SU-DHL-6 (cell line): ENCODE measurements at regions not wholly inside any gene's neighbourhood (a gene's known extent, or its start where the extent isn't known, plus 50 kb on each side); places are given as distances from the start of the nearest gene placed in this dataset.

Source experiments
- H2AFZ ChIP-seq: fragments of 200-600 bp; sonication (generic); 2 replicates; pipeline ENCODE4 v1.6.1; 2014; ENCODE audit warnings: low read depth, mild to moderate bottlenecking, moderate library complexity, mixed read lengths, antibody characterized with exemption, low read length; ENCODE audit not compliant: severe bottlenecking
- H3F3A ChIP-seq: fragments of 200-600 bp; shearing (Covaris generic); 2 replicates; pipeline ENCODE4 v1.6.0; 2016; ENCODE audit warnings: antibody characterized with exemption, mild to moderate bottlenecking; ENCODE audit not compliant: insufficient read depth
- H3K27ac ChIP-seq: fragments of 200-600 bp; sonication (generic); 2 replicates; pipeline ENCODE4 v1.5.1; 2016; ENCODE audit warnings: low read depth, mild to moderate bottlenecking, low read length, moderate library complexity, mixed read lengths
- H3K27me3 ChIP-seq: fragments of 200-600 bp; sonication (generic), shearing (Covaris generic); 2 replicates; pipeline ENCODE4 v1.6.0; 2014; ENCODE audit warnings: mild to moderate bottlenecking, low read length
- H3K36me3 ChIP-seq: fragments of 200-600 bp; sonication (generic); 2 replicates; pipeline ENCODE4 v1.6.1; 2014; ENCODE audit warnings: mild to moderate bottlenecking, low read length, mixed read lengths
- H3K4me2 ChIP-seq: fragments of 300-600, 200-600 bp; shearing (Covaris generic), sonication (generic); 2 replicates; pipeline ENCODE4 v1.6.0; 2014; ENCODE audit warnings: low read length, low read depth, mild to moderate bottlenecking; ENCODE audit not compliant: poor library complexity, severe bottlenecking
- H3K4me3 ChIP-seq: fragments of 200-600 bp; sonication (generic); 2 replicates; pipeline ENCODE4 v1.5.1; 2014; ENCODE audit warnings: antibody characterized with exemption, low read length, mild to moderate bottlenecking, mixed read lengths; ENCODE audit not compliant: insufficient read depth, poor library complexity, severe bottlenecking
- H3K79me2 ChIP-seq: fragments of 200-600 bp; sonication (generic); 2 replicates; pipeline ENCODE4 v1.6.1; 2014; ENCODE audit warnings: mild to moderate bottlenecking, low read length, moderate library complexity; ENCODE audit not compliant: insufficient read depth
- H3K9ac ChIP-seq: fragments of 200-600 bp; sonication (generic); 2 replicates; pipeline ENCODE4 v1.7.0; 2014; ENCODE audit warnings: mild to moderate bottlenecking, low read length
- H3K9me2 ChIP-seq: fragments of 200-600 bp; sonication (generic); replicated peaks from 2 replicates; pipeline ENCODE4 v1.6.1; 2014; ENCODE audit warnings: low read length; ENCODE audit not compliant: insufficient read depth
- H3K9me3 ChIP-seq: fragments of 200-600 bp; sonication (generic); 2 replicates; pipeline ENCODE4 v1.6.1; 2014; ENCODE audit warnings: low read length, mixed read lengths; ENCODE audit not compliant: insufficient read depth
- H4K20me1 ChIP-seq: fragments of 200-600 bp; sonication (generic); 2 replicates; pipeline ENCODE4 v1.6.1; 2014; ENCODE audit warnings: low read depth, mild to moderate bottlenecking, antibody characterized with exemption, low read length, moderate library complexity, mixed read lengths
- EZH2phosphoT487 ChIP-seq: fragments of 200-600 bp; sonication (generic), shearing (Covaris generic); conservative IDR thresholded peaks from 2 replicates; pipeline ENCODE4 v1.6.1; 2018; ENCODE audit warnings: mild to moderate bottlenecking, antibody characterized with exemption, low read length, moderate library complexity, mixed read lengths
- TF ChIP-seq, protein P1 (sequence below): fragments of 200-600 bp; sonication (generic); IDR thresholded peaks from one replicate; pipeline ENCODE4 v1.5.1; 2017; ENCODE audit warnings: antibody characterized with exemption, mild to moderate bottlenecking, low read length, moderate library complexity; ENCODE audit not compliant: insufficient read depth, poor library complexity, severe bottlenecking

DNA sequence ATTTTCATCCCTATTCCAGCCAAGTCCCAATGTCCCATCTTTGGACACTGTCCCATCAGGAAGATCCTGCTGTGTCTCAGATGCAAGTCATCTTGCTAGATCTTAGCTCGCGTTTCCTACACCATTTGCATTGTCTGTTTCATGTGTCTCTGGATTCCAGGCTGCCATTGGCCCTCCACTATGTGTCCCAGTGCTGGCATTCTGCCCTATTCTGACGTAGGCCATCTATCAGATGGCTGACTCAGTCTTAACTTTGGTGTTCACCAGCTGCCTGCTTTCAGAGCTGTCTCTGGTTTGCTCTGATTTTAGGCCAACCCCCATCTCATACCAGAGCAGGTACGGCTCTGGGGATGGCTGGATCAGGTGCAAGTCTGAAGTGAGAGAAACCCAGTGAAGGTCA, 300.9 kb upstream of the ASIC2 start:
- Histone ChIP-seq H2AFZ (no peak overlapping the region), H3K4me3 (no peak overlapping the region), H3K9me2 (no peaks in the 10 kb centered on the region), H3K79me2 (no peaks in the 10 kb centered on the region), H3K36me3 (no peaks in the 10 kb centered on the region), H3F3A (no peaks in the 10 kb centered on the region), H4K20me1 (no peaks in the 10 kb centered on the region), H3K27me3 (no peaks in the 10 kb centered on the region), H3K27ac (no peak overlapping the region), H3K9me3 (no peaks in the 10 kb centered on the region), H3K4me2 (no peak overlapping the region), H3K9ac (no peak overlapping the region)
- TF ChIP-seq, protein P1, sequence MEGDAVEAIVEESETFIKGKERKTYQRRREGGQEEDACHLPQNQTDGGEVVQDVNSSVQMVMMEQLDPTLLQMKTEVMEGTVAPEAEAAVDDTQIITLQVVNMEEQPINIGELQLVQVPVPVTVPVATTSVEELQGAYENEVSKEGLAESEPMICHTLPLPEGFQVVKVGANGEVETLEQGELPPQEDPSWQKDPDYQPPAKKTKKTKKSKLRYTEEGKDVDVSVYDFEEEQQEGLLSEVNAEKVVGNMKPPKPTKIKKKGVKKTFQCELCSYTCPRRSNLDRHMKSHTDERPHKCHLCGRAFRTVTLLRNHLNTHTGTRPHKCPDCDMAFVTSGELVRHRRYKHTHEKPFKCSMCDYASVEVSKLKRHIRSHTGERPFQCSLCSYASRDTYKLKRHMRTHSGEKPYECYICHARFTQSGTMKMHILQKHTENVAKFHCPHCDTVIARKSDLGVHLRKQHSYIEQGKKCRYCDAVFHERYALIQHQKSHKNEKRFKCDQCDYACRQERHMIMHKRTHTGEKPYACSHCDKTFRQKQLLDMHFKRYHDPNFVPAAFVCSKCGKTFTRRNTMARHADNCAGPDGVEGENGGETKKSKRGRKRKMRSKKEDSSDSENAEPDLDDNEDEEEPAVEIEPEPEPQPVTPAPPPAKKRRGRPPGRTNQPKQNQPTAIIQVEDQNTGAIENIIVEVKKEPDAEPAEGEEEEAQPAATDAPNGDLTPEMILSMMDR: no peak
- TF ChIP-seq EZH2phosphoT487: no peak

DNA sequence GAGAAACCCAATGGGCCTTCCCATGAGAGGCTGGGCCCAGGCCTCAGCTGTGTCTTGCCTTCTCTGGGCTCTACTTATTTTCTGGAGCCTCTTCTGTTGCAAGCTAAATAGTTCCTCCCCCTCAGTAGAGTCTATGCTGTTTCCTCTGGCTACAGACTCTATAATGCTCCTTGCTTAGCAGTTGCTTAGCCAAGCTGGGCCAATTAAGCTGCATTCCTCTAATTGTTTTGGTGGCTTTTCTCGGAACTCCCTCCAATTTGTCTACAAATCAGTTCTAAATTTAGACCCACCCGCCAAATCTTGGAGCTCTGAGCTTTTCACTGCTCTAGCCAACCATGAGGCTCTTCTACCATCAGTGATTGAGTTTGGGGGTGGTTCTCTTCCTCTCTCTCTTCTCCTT, 302.7 kb upstream of the ASIC2 start:
- Histone ChIP-seq H3K4me3 (no peak overlapping the region), H3K27ac (no peak overlapping the region), H3K4me2 (no peak overlapping the region), H3K9ac (no peak overlapping the region), H3K36me3 (no peaks in the 10 kb centered on the region), H2AFZ (no peak overlapping the region), H3K79me2 (no peaks in the 10 kb centered on the region), H3K27me3 (no peaks in the 10 kb centered on the region), H3K9me2 (no peaks in the 10 kb centered on the region), H3F3A (no peaks in the 10 kb centered on the region), H4K20me1 (no peaks in the 10 kb centered on the region), H3K9me3 (no peaks in the 10 kb centered on the region)
- TF ChIP-seq, protein P1: no peak
- no peak for TF ChIP-seq EZH2phosphoT487

DNA sequence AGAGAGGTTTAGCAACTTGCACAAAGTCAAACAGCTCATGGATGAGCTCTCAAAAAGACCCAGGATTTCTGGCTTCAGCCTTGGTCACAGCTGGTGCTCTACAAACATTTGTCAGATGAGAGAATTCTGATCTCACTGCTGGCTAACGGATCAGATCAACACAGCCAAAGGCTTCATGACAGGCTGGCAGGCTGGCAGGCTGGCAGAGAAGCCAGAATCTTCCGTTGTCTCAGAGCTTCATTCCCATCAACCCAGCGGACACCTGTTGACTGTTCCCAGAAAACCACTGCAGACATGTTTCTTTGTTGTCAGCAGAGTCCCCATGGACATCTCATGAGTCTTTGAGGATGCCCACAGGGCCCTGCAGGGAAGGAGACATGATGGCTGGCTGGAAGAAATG, 303.8 kb upstream of the ASIC2 start:
- no peaks in the 10 kb centered on the region for H4K20me1 ChIP-seq
- no peak overlapping the region for H3K27ac ChIP-seq
- no peaks in the 10 kb centered on the region for H3K79me2 ChIP-seq
- TF ChIP-seq EZH2phosphoT487: no peak
- TF ChIP-seq, protein P1: no peak
- no peak overlapping the region for H3K4me2 ChIP-seq
- H3K9me3 ChIP-seq: no peaks in the 10 kb centered on the region
- no peaks in the 10 kb centered on the region for H3K9me2 ChIP-seq
- H3K36me3 ChIP-seq: no peaks in the 10 kb centered on the region
- no peak overlapping the region for H3K4me3 ChIP-seq
- no peaks in the 10 kb centered on the region for H3F3A ChIP-seq
- H3K9ac ChIP-seq: no peak overlapping the region
- H3K27me3 ChIP-seq: no peaks in the 10 kb centered on the region
- no peak overlapping the region for H2AFZ ChIP-seq

DNA sequence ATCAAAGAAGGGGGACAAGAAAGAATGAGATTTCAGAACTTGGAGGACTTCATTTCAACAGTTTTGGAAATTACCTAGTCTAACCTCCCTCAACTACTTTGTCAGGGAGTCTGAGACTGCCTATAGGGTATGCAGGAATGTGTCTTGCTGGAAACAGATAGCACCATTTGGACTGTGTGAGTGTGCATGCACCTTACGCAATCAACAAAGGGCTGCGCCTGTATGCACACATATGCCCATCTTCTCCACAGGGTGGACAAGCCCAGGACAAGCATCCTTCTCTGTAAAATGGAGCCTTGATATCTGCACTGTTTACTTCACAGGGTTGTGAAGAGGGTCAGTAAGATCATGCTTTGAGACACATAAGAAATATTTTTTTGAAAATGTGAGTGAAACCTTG, 305.7 kb upstream of the ASIC2 start:
- Histone ChIP-seq H3K9me3 (no peaks in the 10 kb centered on the region), H3K36me3 (no peaks in the 10 kb centered on the region), H3F3A (no peaks in the 10 kb centered on the region), H4K20me1 (no peaks in the 10 kb centered on the region), H2AFZ (no peak overlapping the region), H3K4me3 (no peak overlapping the region), H3K9ac (no peak overlapping the region), H3K27ac (no peak overlapping the region), H3K9me2 (no peaks in the 10 kb centered on the region), H3K4me2 (no peak overlapping the region), H3K79me2 (no peaks in the 10 kb centered on the region), H3K27me3 (no peaks in the 10 kb centered on the region)
- TF ChIP-seq, protein P1: no peak
- TF ChIP-seq EZH2phosphoT487: no peak
